ENCODE measurements at regions not wholly inside any gene's neighbourhood (a gene's known extent, or its start where the extent isn't known, plus 50 kb on each side); places are given as distances from the start of the nearest gene placed in this dataset.
A peak's percentile ranks its signal among the peaks of the same experiment; 100 is the strongest.

DNA sequence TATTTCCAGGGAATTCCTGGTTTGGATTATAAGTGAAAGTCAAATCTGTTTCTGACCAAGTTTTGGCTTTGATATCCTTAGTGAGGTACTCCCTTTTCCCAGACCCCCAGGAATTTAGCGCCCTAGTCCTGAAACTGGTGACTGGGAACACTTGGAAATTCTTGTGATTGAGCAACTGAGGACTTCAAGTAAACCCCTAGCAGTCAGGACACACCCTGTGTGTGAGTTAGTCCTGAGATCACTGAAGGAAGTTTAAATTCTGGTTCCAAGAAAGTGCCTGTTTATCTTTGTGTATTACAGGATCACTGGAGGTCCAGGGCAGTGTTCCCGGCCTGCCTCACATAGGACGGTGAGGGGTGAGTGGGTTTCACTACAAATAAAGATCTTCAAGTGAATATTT lies 95.1 kb upstream of the F3 start:
- Histone ChIP-seq H4K8ac (ENCODE audit: low read depth in 2 of 2, low read length in 2 of 2) (peak overlapping the region; percentile 87 to 91), H3K27me3 (ENCODE audit: control insufficient read depth, insufficient read depth, low read length) (no peaks in the 10 kb centered on the region), H3K23ac (ENCODE audit: low read depth, low read length) (peak overlapping the region; percentile 90), H4K91ac (ENCODE audit: insufficient read depth, low read depth, low read length) (peak overlapping the region; percentile 99), H3K56ac (ENCODE audit: extremely low read depth, insufficient read depth, low read length) (peak overlapping the region; percentile 40), H3K79me1 (ENCODE audit: low read depth in 1 of 2, low read length in 2 of 2) (peaks cover 0 to 17% of the 10 kb centered on the region in 2 experiments; a peak in 2 of 4 replicates), H3K4ac (ENCODE audit: low read depth, low read length) (peak overlapping the region; percentile 98), H2AK5ac (ENCODE audit: low read depth, low read length) (peak overlapping the region; percentile 31; the same call in 1 of the 2 replicates), H2BK15ac (ENCODE audit: low read depth, low read length) (peak overlapping the region; percentile 98; the same call in 2 of the 3 replicates), H2BK120ac (ENCODE audit: low read depth, low read length) (peak overlapping the region; percentile 99), H3K4me3 (ENCODE audit: insufficient read depth, low read depth, low read length) (no peak overlapping the region), H4K5ac (ENCODE audit: low read depth, low read length) (peak overlapping the region; percentile 93), H2BK5ac (ENCODE audit: low read depth, low read length, poor library complexity, severe bottlenecking) (peak overlapping the region; percentile 93), H3K18ac (ENCODE audit: low read depth, low read length) (peak overlapping the region; percentile 92), H3K36me3 (ENCODE audit: control insufficient read depth, insufficient read depth, low read length) (no peaks in the 10 kb centered on the region), H3K9me1 (ENCODE audit: insufficient read depth, low read length) (peaks cover 9% of the 10 kb centered on the region), H3K4me2 (ENCODE audit: low read depth, low read length) (no peak overlapping the region), H2AK9ac (replicated peaks; ENCODE audit: low read depth, low read length, poor library complexity) (no peak overlapping the region), H3K14ac (replicated peaks; ENCODE audit: low read depth, low read length) (peak overlapping the region; percentile 96), H3K9me3 (ENCODE audit: control insufficient read depth, insufficient read depth, low read length) (no peaks in the 10 kb centered on the region), H2AFZ (replicated peaks; ENCODE audit: low read length, poor library complexity) (no peak overlapping the region), H3K4me1 (ENCODE audit: control insufficient read depth, insufficient read depth, low read length) (peaks cover 10% of the 10 kb centered on the region), H2BK20ac (ENCODE audit: low read depth, low read length) (peak overlapping the region; percentile 100), H3K27ac (ENCODE audit: insufficient read depth, low read length) (peak overlapping the region; percentile 73), H3K9ac (ENCODE audit: low read depth, low read length) (no peak overlapping the region), H4K20me1 (ENCODE audit: insufficient read depth, low read length) (no peaks in the 10 kb centered on the region)
- POLR2A ChIA-PET (ENCODE audit: unreplicated experiment): interaction anchor here (2.9 kb wide), 1 partner anchor 95 kb away, joined by 21 read pairs; the partner anchor contains the start of gene F3
- intact Hi-C loops (cut with micrococcal nuclease): no loop called here
- DNase-seq (peak; percentile 82), ATAC-seq (ENCODE audit: low read depth) (peak; percentile 79)
- TF ChIP-seq MAZ (IDR thresholded peaks at IDR 0.05; ENCODE audit: borderline replicate concordance, low read depth, low read length) (peak; percentile 79; the same call in 1 of the 2 replicates), CEBPB (IDR thresholded peaks at IDR 0.05; ENCODE audit: low read depth, low read length) (peak; percentile 91)
- TF ChIP-seq, protein P1, sequence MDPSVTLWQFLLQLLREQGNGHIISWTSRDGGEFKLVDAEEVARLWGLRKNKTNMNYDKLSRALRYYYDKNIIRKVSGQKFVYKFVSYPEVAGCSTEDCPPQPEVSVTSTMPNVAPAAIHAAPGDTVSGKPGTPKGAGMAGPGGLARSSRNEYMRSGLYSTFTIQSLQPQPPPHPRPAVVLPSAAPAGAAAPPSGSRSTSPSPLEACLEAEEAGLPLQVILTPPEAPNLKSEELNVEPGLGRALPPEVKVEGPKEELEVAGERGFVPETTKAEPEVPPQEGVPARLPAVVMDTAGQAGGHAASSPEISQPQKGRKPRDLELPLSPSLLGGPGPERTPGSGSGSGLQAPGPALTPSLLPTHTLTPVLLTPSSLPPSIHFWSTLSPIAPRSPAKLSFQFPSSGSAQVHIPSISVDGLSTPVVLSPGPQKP (IDR thresholded peaks at IDR 0.05; ENCODE audit: borderline replicate concordance, low read depth, low read length): no peak
- no CpG with 5 or more reads among the region's 3 CpGs for WGBS, 2 experiments (ENCODE audit: extremely low coverage in 2 of 2, insufficient read length in 1 of 2)
- in situ Hi-C loops (cut with MboI; ENCODE audit: low sequenced_read_pairs): no loop called here
- CTCF ChIA-PET: interaction anchor here (0.6 to 2.2 kb wide), 2 partner anchors 8 to 96 kb away, joined by 3 to 5 read pairs; no protein-coding TSS in a partner anchor
- BruUV-seq (replicated peaks): no TSS peak
- dilution Hi-C loops (cut with HindIII; ENCODE audit: low sequenced_read_pairs, unreplicated experiment): no loop called here
